ENCODE measurements at regions not wholly inside any gene's neighbourhood (a gene's known extent, or its start where the extent isn't known, plus 50 kb on each side); places are given as distances from the start of the nearest gene placed in this dataset.

GRCh38 chr5:3393920-3394597, 201.6 kb upstream of the IRX1 start:
- H3K4me1 ChIP-seq (ENCODE audit: insufficient read depth): peaks cover 8% of the 10 kb centered on the region
- no peak overlapping the region for H3K27ac ChIP-seq (ENCODE audit: low read depth)
- Mint-ChIP-seq H3K4me3 (no peak overlapping the region), H3K9me3 (peaks cover 3% of the 10 kb centered on the region; the same call in 2 of the 3 replicates), H3K36me3 (ENCODE audit: low read depth) (no peaks in the 10 kb centered on the region), H3K4me1 (peaks cover 15% of the 10 kb centered on the region), H3K27me3 (ENCODE audit: insufficient read depth, low read depth, poor library complexity) (peaks cover 9% of the 10 kb centered on the region), H3K27ac (no peak overlapping the region)
- H4K20me1 ChIP-seq (replicated peaks; ENCODE audit: insufficient read depth): no peaks in the 10 kb centered on the region
- H3K79me2 ChIP-seq (replicated peaks; ENCODE audit: insufficient read depth): no peaks in the 10 kb centered on the region
- no peaks in the 10 kb centered on the region for H3K9me2 ChIP-seq (ENCODE audit: insufficient read depth)
- no peak overlapping the region for H3K4me2 ChIP-seq
- peak overlapping the region; percentile 43; the same call in 1 of the 2 replicates for H2AFZ ChIP-seq
- no peaks in the 10 kb centered on the region for H3K36me3 ChIP-seq (ENCODE audit: insufficient read depth)
- TF ChIP-seq ZNF462 (CRISPR knock-in tag; IDR thresholded peaks at IDR 0.05): no peak
- TF ChIP-seq CREB1 (CRISPR knock-in tag; IDR thresholded peaks at IDR 0.05; ENCODE audit: low read depth): no peak
- no peaks in the 10 kb centered on the region for H3F3A ChIP-seq (replicated peaks; ENCODE audit: low read depth)
- DNase-seq (ENCODE audit: low spot score) (no peak), ATAC-seq (peak; percentile 54)
- H3K27me3 ChIP-seq (ENCODE audit: insufficient read depth): no peaks in the 10 kb centered on the region
- no peak overlapping the region for H3K4me3 ChIP-seq

GRCh38 chr5:3393122-3393919, 202.3 kb upstream of the IRX1 start:
- H3K36me3 Mint-ChIP-seq (ENCODE audit: low read depth): no peaks in the 10 kb centered on the region
- peaks cover 15% of the 10 kb centered on the region for H3K4me1 Mint-ChIP-seq
- Histone ChIP-seq H3K79me2 (replicated peaks; ENCODE audit: insufficient read depth) (no peaks in the 10 kb centered on the region), H3K4me2 (no peak overlapping the region), H3K27ac (ENCODE audit: low read depth) (no peak overlapping the region), H3K27me3 (ENCODE audit: insufficient read depth) (no peaks in the 10 kb centered on the region), H3F3A (replicated peaks; ENCODE audit: low read depth) (no peaks in the 10 kb centered on the region), H4K20me1 (replicated peaks; ENCODE audit: insufficient read depth) (no peaks in the 10 kb centered on the region), H3K4me3 (no peak overlapping the region), H2AFZ (no peak overlapping the region), H3K36me3 (ENCODE audit: insufficient read depth) (no peaks in the 10 kb centered on the region), H3K9me2 (ENCODE audit: insufficient read depth) (no peaks in the 10 kb centered on the region), H3K4me1 (ENCODE audit: insufficient read depth) (peaks cover 8% of the 10 kb centered on the region)
- H3K9me3 Mint-ChIP-seq: peaks cover 3% of the 10 kb centered on the region; the same call in 2 of the 3 replicates
- H3K27me3 Mint-ChIP-seq (ENCODE audit: insufficient read depth, low read depth, poor library complexity): peaks cover 9% of the 10 kb centered on the region
- H3K27ac Mint-ChIP-seq: no peak overlapping the region
- no peak for ATAC-seq
- no peak overlapping the region for H3K4me3 Mint-ChIP-seq
- no peak for DNase-seq (ENCODE audit: low spot score)
- TF ChIP-seq NANOG (IDR thresholded peaks at IDR 0.05; ENCODE audit: borderline replicate concordance): no peak
- TF ChIP-seq STAT1 (IDR thresholded peaks at IDR 0.05; ENCODE audit: unreplicated experiment): no peak
- no peak for TF ChIP-seq ZNF462 (CRISPR knock-in tag; IDR thresholded peaks at IDR 0.05)
